Breast epithelium (tissue), 3 donors: ENCODE measurements at regions not wholly inside any gene's neighbourhood (a gene's known extent, or its start where the extent isn't known, plus 50 kb on each side); places are given as distances from the start of the nearest gene placed in this dataset.

ENCODE experiments used
- POLR2A ChIP-seq: fragments of 450-650 bp; IDR thresholded peaks from one replicate; pipeline ENCODE4 v1.6.1; 2016; ENCODE audit warnings: antibody characterized with exemption, mild to moderate bottlenecking, moderate library complexity
- POLR2AphosphoS5 ChIP-seq, 3 donors: sonication (generic); formaldehyde crosslinking; IDR thresholded peaks; one replicate each; pipeline ENCODE4 v1.6.1; 2017; ENCODE audit warnings: antibody characterized with exemption in 3 of 3
- TF ChIP-seq, protein P1 (sequence below), 3 donors: fragments of 450-650 bp; IDR thresholded peaks; one replicate each; pipeline ENCODE4 v1.5.1; 2016 to 2017; ENCODE audit warnings: antibody characterized with exemption in 3 of 3, mild to moderate bottlenecking in 3 of 3, moderate library complexity in 3 of 3

DNA sequence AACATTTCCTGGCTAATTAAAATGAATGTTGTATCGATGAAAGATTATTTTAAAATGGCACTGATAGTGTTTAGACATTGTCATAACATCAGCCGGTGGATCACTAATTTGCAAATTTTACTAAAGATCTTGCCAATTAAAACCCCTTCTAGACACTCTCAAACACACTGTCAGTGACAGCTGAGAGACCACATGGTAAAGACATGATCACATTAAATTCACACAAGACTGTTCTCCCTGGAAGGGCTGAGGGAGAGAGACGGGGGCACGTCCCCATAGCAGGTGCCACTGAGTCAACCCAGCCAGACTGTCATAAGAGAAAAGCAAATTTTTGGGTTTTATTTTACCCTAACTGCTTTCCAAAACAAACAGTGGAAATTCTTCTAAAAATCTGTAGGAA, 306.0 kb downstream of the TXNL1 start:
- TF ChIP-seq, protein P1, sequence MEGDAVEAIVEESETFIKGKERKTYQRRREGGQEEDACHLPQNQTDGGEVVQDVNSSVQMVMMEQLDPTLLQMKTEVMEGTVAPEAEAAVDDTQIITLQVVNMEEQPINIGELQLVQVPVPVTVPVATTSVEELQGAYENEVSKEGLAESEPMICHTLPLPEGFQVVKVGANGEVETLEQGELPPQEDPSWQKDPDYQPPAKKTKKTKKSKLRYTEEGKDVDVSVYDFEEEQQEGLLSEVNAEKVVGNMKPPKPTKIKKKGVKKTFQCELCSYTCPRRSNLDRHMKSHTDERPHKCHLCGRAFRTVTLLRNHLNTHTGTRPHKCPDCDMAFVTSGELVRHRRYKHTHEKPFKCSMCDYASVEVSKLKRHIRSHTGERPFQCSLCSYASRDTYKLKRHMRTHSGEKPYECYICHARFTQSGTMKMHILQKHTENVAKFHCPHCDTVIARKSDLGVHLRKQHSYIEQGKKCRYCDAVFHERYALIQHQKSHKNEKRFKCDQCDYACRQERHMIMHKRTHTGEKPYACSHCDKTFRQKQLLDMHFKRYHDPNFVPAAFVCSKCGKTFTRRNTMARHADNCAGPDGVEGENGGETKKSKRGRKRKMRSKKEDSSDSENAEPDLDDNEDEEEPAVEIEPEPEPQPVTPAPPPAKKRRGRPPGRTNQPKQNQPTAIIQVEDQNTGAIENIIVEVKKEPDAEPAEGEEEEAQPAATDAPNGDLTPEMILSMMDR (IDR thresholded peaks at IDR 0.05) = no peak
- TF ChIP-seq POLR2A (no peak), POLR2AphosphoS5 (IDR thresholded peaks at IDR 0.05) (no peak)
